Upper lobe of right lung (tissue), 1 donor: ENCODE measurements at regions not wholly inside any gene's neighbourhood (a gene's known extent, or its start where the extent isn't known, plus 50 kb on each side); places are given as distances from the start of the nearest gene placed in this dataset.

Experiments
- ATAC-seq: fragments of 200-7000 bp; cut with Tn5 transposase; one replicate; pipeline ENCODE4 v1.9.1; 2020; ENCODE audit warnings: mild to moderate bottlenecking, moderate library complexity
- DNase-seq: peaks from one replicate; pipeline ENCODE4 v3.0.0-alpha.2; 2020
- H3K27ac ChIP-seq: fragments of 200-600 bp; one replicate; pipeline ENCODE4 v1.8.0; 2022
- H3K27me3 ChIP-seq: fragments of 200-600 bp; one replicate; pipeline ENCODE4 v1.8.0; 2022; ENCODE audit warnings: mild to moderate bottlenecking
- H3K36me3 ChIP-seq: fragments of 200-600 bp; one replicate; pipeline ENCODE4 v1.8.0; 2022
- H3K4me1 ChIP-seq: fragments of 200-600 bp; one replicate; pipeline ENCODE4 v1.8.0; 2022
- H3K4me3 ChIP-seq: fragments of 200-600 bp; one replicate; pipeline ENCODE4 v1.8.0; 2022; ENCODE audit warnings: mild to moderate bottlenecking
- H3K9me3 ChIP-seq: fragments of 200-600 bp; one replicate; pipeline ENCODE4 v1.8.0; 2022
- intact Hi-C: fragments of 100-400 bp; cut with DNase I; formaldehyde crosslinking; loops from one replicate; pipeline ENCODE4 v1.11.0; 2022
- TF ChIP-seq, protein P1 (sequence below): fragments of 200-600 bp; IDR thresholded peaks from one replicate; pipeline ENCODE4 v1.8.0; 2022; ENCODE audit warnings: antibody characterized with exemption
- donor health status: DM: no; HTN: yes; CAD: no; lungs with severe emphysema.

DNA sequence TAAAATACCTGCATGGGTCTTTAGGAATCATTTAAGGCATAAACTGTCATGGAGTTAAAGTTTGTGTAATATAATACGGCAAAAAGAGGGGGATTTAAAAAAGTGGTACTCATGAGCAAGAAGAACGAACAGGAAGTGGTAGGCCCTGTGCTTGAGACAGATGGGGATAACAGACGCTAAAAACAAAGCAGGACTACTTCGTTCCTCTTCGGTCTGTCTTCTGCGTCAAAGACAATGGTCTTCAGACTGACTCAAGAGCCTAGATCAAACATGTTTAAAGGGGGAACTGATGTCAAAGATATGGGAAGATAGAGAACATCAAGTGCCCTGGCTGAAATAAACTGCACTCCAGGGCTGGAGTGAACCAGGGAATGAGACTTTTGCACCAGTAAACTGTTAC lies 59.8 kb upstream of the RFX3 start:
- no peak overlapping the region for H3K27ac ChIP-seq
- H3K36me3 ChIP-seq, result no peaks in the 10 kb centered on the region
- intact Hi-C loops, result no loop called here
- no peak overlapping the region for H3K4me3 ChIP-seq
- H3K27me3 ChIP-seq, result no peaks in the 10 kb centered on the region
- no peak for ATAC-seq
- DNase-seq, result no peak
- H3K4me1 ChIP-seq, result no peaks in the 10 kb centered on the region
- TF ChIP-seq, protein P1, sequence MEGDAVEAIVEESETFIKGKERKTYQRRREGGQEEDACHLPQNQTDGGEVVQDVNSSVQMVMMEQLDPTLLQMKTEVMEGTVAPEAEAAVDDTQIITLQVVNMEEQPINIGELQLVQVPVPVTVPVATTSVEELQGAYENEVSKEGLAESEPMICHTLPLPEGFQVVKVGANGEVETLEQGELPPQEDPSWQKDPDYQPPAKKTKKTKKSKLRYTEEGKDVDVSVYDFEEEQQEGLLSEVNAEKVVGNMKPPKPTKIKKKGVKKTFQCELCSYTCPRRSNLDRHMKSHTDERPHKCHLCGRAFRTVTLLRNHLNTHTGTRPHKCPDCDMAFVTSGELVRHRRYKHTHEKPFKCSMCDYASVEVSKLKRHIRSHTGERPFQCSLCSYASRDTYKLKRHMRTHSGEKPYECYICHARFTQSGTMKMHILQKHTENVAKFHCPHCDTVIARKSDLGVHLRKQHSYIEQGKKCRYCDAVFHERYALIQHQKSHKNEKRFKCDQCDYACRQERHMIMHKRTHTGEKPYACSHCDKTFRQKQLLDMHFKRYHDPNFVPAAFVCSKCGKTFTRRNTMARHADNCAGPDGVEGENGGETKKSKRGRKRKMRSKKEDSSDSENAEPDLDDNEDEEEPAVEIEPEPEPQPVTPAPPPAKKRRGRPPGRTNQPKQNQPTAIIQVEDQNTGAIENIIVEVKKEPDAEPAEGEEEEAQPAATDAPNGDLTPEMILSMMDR, result no peak
- peaks cover 10% of the 10 kb centered on the region for H3K9me3 ChIP-seq

DNA sequence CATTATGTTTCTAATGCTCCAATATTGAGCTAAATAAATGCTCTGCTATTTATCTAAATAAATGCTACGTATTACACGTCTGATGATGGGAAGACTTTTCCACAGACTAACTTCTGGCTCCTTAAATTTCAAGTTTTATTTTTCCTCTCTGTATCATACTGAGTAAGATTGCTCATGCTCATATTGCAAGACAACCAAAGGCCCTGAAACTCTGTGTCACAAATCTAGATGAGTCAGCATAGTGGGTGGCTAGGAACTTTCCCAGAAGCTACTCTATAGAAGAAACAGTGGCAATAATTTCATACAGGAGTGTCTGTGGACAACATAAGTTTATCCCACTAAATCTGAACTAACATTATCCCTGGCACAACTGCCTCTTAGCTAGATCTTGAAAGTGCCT lies 53.0 kb upstream of the RFX3 start:
- ATAC-seq (no peak), DNase-seq (no peak)
- intact Hi-C loops, result no loop called here
- TF ChIP-seq, protein P1, result no peak
- Histone ChIP-seq H3K36me3 (no peaks in the 10 kb centered on the region), H3K27ac (no peak overlapping the region), H3K9me3 (peaks cover 8% of the 10 kb centered on the region), H3K27me3 (no peaks in the 10 kb centered on the region), H3K4me3 (no peak overlapping the region), H3K4me1 (no peaks in the 10 kb centered on the region)

DNA sequence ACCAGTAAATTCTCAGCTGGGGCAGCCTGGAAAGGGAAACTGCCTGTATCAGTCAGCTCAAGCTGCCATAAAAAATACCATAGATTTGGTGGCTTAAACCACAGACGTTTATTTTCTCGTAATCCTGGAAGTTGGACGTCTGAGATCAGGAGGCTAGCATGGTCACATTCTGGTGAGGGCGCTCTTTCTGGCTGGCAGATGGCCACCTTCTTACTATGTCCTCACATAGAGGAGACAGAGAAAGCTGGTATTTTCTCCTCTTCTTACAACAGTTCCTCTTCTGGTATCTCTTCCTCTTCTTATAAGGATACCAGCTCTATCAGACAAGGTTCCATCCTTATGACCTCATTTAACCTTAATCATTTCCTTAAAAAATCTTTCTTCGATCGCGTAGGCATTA lies 50.5 kb upstream of the RFX3 start:
- peak; percentile 90 for ATAC-seq
- Histone ChIP-seq H3K9me3 (peaks cover 7% of the 10 kb centered on the region), H3K4me3 (no peak overlapping the region), H3K27me3 (no peaks in the 10 kb centered on the region), H3K4me1 (no peaks in the 10 kb centered on the region), H3K36me3 (no peaks in the 10 kb centered on the region), H3K27ac (no peak overlapping the region)
- TF ChIP-seq, protein P1, result no peak
- intact Hi-C loops, result no loop called here
- no peak for DNase-seq

DNA sequence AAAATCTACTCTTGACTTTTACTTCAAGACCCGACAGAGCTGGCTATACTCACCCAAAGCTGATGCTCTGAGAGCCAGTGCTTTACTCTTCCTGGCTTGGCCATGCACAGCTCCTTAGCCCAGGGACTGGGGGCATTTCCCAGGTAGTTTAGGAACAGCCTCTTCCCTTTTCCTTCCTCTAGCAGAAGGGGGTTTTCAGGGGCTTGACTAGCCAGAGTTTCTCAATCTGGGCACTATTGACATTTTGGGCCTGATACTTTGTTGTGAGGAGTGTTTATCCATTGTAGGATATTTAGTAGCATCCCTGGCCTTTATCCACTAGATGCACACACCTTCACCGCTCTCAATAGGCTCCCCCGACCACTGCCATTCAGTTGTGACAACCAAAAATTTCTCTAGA lies 50.0 kb upstream of the RFX3 start:
- TF ChIP-seq, protein P1, result no peak
- no peaks in the 10 kb centered on the region for H3K4me1 ChIP-seq
- no peaks in the 10 kb centered on the region for H3K27me3 ChIP-seq
- no peak overlapping the region for H3K27ac ChIP-seq
- H3K9me3 ChIP-seq, result peaks cover 3% of the 10 kb centered on the region
- H3K4me3 ChIP-seq, result no peak overlapping the region
- no peaks in the 10 kb centered on the region for H3K36me3 ChIP-seq
- intact Hi-C loops, result no loop called here
- no peak for ATAC-seq
- no peak for DNase-seq
